ENCODE measurements at regions not wholly inside any gene's neighbourhood (a gene's known extent, or its start where the extent isn't known, plus 50 kb on each side); places are given as distances from the start of the nearest gene placed in this dataset.

- DNase-seq (ENCODE audit: low read depth) = no peak
These were observed 96.4 kb downstream of the TMEM170B start for GRCh38 chr6:11633741-11634509.

- DNase-seq (ENCODE audit: low read depth) = no peak
These were observed 97.4 kb downstream of the TMEM170B start for GRCh38 chr6:11634948-11635347.

GRCh38 chr6:11636121-11636520 lies 98.6 kb downstream of the TMEM170B start:
- no peak for DNase-seq (ENCODE audit: low read depth)

- DNase-seq (ENCODE audit: low read depth) = no peak
These were observed 99.7 kb downstream of the TMEM170B start for GRCh38 chr6:11637266-11637665.

- DNase-seq (ENCODE audit: low read depth) = no peak
These were observed 102.1 kb downstream of the TMEM170B start for GRCh38 chr6:11639376-11640235.

GRCh38 chr6:11640486-11640885 lies 102.9 kb downstream of the TMEM170B start:
- DNase-seq (ENCODE audit: low read depth) = no peak

- no peak for DNase-seq (ENCODE audit: low read depth)
These were observed 106.5 kb downstream of the TMEM170B start for GRCh38 chr6:11644071-11644470.

GRCh38 chr6:11644601-11645000 lies 107.1 kb downstream of the TMEM170B start:
- DNase-seq (ENCODE audit: low read depth) = no peak

- no peak for DNase-seq (ENCODE audit: low read depth)
These were observed 107.5 kb downstream of the TMEM170B start for GRCh38 chr6:11645016-11645415.

GRCh38 chr6:11648436-11648775 lies 110.9 kb downstream of the TMEM170B start:
- DNase-seq (ENCODE audit: low read depth) = no peak

GRCh38 chr6:11648889-11649288 lies 111.3 kb downstream of the TMEM170B start:
- DNase-seq (ENCODE audit: low read depth) = no peak

GRCh38 chr6:11650025-11650696 lies 112.6 kb downstream of the TMEM170B start:
- no peak for DNase-seq (ENCODE audit: low read depth)

GRCh38 chr6:11650711-11651110 lies 113.2 kb downstream of the TMEM170B start:
- DNase-seq (ENCODE audit: low read depth) = no peak

GRCh38 chr6:11653028-11653583 lies 115.6 kb downstream of the TMEM170B start:
- DNase-seq (ENCODE audit: low read depth) = peak; percentile 1

- DNase-seq (ENCODE audit: low read depth) = no peak
These were observed 117.3 kb downstream of the TMEM170B start for GRCh38 chr6:11654876-11655275.

- DNase-seq (ENCODE audit: low read depth) = no peak
These were observed 118.9 kb downstream of the TMEM170B start for GRCh38 chr6:11656491-11656890.

GRCh38 chr6:11659757-11660156 lies 118.8 kb downstream of the ADTRP start:
- no peak for DNase-seq (ENCODE audit: low read depth)

GRCh38 chr6:11662323-11662722 lies 116.3 kb downstream of the ADTRP start:
- DNase-seq (ENCODE audit: low read depth) = no peak

GRCh38 chr6:11663519-11663918 lies 115.1 kb downstream of the ADTRP start:
- no peak for DNase-seq (ENCODE audit: low read depth)

Data from stimulated activated CD8-positive, alpha-beta memory T cell treated with anti-CD3 and anti-CD28 coated beads, Interleukin-4, amount 100 ng/mL, for 24 hours (primary cell).